ENCODE measurements at regions not wholly inside any gene's neighbourhood (a gene's known extent, or its start where the extent isn't known, plus 50 kb on each side); places are given as distances from the start of the nearest gene placed in this dataset.

GRCh38 chrX:124557976-124558375, 211.6 kb downstream of the SH2D1A start (continued):
- TF ChIP-seq, protein P1, sequence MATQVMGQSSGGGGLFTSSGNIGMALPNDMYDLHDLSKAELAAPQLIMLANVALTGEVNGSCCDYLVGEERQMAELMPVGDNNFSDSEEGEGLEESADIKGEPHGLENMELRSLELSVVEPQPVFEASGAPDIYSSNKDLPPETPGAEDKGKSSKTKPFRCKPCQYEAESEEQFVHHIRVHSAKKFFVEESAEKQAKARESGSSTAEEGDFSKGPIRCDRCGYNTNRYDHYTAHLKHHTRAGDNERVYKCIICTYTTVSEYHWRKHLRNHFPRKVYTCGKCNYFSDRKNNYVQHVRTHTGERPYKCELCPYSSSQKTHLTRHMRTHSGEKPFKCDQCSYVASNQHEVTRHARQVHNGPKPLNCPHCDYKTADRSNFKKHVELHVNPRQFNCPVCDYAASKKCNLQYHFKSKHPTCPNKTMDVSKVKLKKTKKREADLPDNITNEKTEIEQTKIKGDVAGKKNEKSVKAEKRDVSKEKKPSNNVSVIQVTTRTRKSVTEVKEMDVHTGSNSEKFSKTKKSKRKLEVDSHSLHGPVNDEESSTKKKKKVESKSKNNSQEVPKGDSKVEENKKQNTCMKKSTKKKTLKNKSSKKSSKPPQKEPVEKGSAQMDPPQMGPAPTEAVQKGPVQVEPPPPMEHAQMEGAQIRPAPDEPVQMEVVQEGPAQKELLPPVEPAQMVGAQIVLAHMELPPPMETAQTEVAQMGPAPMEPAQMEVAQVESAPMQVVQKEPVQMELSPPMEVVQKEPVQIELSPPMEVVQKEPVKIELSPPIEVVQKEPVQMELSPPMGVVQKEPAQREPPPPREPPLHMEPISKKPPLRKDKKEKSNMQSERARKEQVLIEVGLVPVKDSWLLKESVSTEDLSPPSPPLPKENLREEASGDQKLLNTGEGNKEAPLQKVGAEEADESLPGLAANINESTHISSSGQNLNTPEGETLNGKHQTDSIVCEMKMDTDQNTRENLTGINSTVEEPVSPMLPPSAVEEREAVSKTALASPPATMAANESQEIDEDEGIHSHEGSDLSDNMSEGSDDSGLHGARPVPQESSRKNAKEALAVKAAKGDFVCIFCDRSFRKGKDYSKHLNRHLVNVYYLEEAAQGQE (IDR thresholded peaks at IDR 0.05) = no peak
- TF ChIP-seq HNF4G (IDR thresholded peaks at IDR 0.05) (no peak), SP1 (IDR thresholded peaks at IDR 0.05) (no peak), FOXA1 (IDR thresholded peaks at IDR 0.05) (no peak), YY1 (IDR thresholded peaks at IDR 0.05) (no peak), FOXA2 (IDR thresholded peaks at IDR 0.05) (no peak)

GRCh38 chrX:124573468-124573867, 227.1 kb downstream of the SH2D1A start:
- 20% methylated on average over 2 of the region's 2 CpGs for WGBS
- H3K36me3 ChIP-seq (ENCODE audit: control insufficient read depth in 4 of 4, insufficient read depth in 3 of 4, low read depth in 1 of 4, low read length in 3 of 4) = no peaks in the 10 kb centered on the region

More at GRCh38 chrX:124573468-124573867, 227.1 kb downstream of the SH2D1A start:
- no peaks in the 10 kb centered on the region for H3K9me3 ChIP-seq (ENCODE audit: control insufficient read depth in 4 of 4, low read length in 3 of 4)
- peaks cover 0 to 3% (median under 1%) of the 10 kb centered on the region in 4 donors for H3K4me1 ChIP-seq (ENCODE audit: control insufficient read depth in 4 of 4, insufficient read depth in 4 of 4, low read length in 3 of 4)
- H3K4me3 ChIP-seq (ENCODE audit: low read depth in 1 of 3, low read length in 3 of 3) = no peak overlapping the region
- no peaks in the 10 kb centered on the region for H3K27me3 ChIP-seq (ENCODE audit: control insufficient read depth in 4 of 4, insufficient read depth in 4 of 4, low read length in 3 of 4)
- no peak for DNase-seq (ENCODE audit: low spot score)
- TF ChIP-seq SP1 (IDR thresholded peaks at IDR 0.05) (no peak), GABPA (IDR thresholded peaks at IDR 0.05 in 1 of 2, conservative IDR thresholded peaks at IDR 0.05 in 1 of 2) (no peak), FOXA2 (IDR thresholded peaks at IDR 0.05) (no peak), HNF4G (IDR thresholded peaks at IDR 0.05) (no peak), YY1 (IDR thresholded peaks at IDR 0.05) (no peak), JUND (IDR thresholded peaks at IDR 0.05) (no peak), FOXA1 (IDR thresholded peaks at IDR 0.05) (no peak), NR2F2 (IDR thresholded peaks at IDR 0.05) (no peak), HNF4A (conservative IDR thresholded peaks at IDR 0.05) (no peak), RAD21 (IDR thresholded peaks at IDR 0.05) (no peak), TAF1 (conservative IDR thresholded peaks at IDR 0.05) (no peak)
- TF ChIP-seq, protein P2, sequence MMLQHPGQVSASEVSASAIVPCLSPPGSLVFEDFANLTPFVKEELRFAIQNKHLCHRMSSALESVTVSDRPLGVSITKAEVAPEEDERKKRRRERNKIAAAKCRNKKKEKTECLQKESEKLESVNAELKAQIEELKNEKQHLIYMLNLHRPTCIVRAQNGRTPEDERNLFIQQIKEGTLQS (IDR thresholded peaks at IDR 0.05) = no peak
- TF ChIP-seq, protein P3, sequence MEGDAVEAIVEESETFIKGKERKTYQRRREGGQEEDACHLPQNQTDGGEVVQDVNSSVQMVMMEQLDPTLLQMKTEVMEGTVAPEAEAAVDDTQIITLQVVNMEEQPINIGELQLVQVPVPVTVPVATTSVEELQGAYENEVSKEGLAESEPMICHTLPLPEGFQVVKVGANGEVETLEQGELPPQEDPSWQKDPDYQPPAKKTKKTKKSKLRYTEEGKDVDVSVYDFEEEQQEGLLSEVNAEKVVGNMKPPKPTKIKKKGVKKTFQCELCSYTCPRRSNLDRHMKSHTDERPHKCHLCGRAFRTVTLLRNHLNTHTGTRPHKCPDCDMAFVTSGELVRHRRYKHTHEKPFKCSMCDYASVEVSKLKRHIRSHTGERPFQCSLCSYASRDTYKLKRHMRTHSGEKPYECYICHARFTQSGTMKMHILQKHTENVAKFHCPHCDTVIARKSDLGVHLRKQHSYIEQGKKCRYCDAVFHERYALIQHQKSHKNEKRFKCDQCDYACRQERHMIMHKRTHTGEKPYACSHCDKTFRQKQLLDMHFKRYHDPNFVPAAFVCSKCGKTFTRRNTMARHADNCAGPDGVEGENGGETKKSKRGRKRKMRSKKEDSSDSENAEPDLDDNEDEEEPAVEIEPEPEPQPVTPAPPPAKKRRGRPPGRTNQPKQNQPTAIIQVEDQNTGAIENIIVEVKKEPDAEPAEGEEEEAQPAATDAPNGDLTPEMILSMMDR (IDR thresholded peaks at IDR 0.05; ENCODE audit: low read depth, low read length, missing input control) = no peak
- TF ChIP-seq, protein P4, sequence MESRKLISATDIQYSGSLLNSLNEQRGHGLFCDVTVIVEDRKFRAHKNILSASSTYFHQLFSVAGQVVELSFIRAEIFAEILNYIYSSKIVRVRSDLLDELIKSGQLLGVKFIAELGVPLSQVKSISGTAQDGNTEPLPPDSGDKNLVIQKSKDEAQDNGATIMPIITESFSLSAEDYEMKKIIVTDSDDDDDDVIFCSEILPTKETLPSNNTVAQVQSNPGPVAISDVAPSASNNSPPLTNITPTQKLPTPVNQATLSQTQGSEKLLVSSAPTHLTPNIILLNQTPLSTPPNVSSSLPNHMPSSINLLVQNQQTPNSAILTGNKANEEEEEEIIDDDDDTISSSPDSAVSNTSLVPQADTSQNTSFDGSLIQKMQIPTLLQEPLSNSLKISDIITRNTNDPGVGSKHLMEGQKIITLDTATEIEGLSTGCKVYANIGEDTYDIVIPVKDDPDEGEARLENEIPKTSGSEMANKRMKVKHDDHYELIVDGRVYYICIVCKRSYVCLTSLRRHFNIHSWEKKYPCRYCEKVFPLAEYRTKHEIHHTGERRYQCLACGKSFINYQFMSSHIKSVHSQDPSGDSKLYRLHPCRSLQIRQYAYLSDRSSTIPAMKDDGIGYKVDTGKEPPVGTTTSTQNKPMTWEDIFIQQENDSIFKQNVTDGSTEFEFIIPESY (IDR thresholded peaks at IDR 0.05) = no peak
- TF ChIP-seq, protein P1 (IDR thresholded peaks at IDR 0.05) = no peak
- H3K27ac ChIP-seq (ENCODE audit: low read depth in 1 of 2, low read length in 2 of 2) = no peak overlapping the region
- H3K9ac ChIP-seq (ENCODE audit: low read depth in 1 of 2, low read length in 2 of 2) = no peak overlapping the region
